GM19372 (cell line): ENCODE measurements at regions not wholly inside any gene's neighbourhood (a gene's known extent, or its start where the extent isn't known, plus 50 kb on each side); places are given as distances from the start of the nearest gene placed in this dataset.
A peak's percentile ranks its signal among the peaks of the same experiment; 100 is the strongest.
"Not testable (repeated sequence)": the region's sequence is repeated elsewhere in the genome, so short reads cannot be mapped to it uniquely, and the experiment has no call there.

ENCODE experiments used
- ATAC-seq: cut with Tn5 transposase; IDR thresholded peaks from one replicate; pipeline ENCODE4 v1.9.1; 2021; ENCODE audit warnings: mild to moderate bottlenecking, low read depth, moderate library complexity; ENCODE audit not compliant: unreplicated experiment

- no peak for ATAC-seq
Observed at GRCh38 chr15:98085003-98085639, 124.6 kb downstream of the ARRDC4 start.

GRCh38 chr15:98088307-98088945 is 127.9 kb downstream of the ARRDC4 start:
- peak; percentile 94 for ATAC-seq

- ATAC-seq: not testable (repeated sequence)
Observed at GRCh38 chr15:98089352-98089751, 128.8 kb downstream of the ARRDC4 start.

GRCh38 chr15:98097986-98098385 is 137.5 kb downstream of the ARRDC4 start:
- ATAC-seq: not testable (repeated sequence)

GRCh38 chr15:98100606-98101005 is 140.1 kb downstream of the ARRDC4 start:
- ATAC-seq: not testable (repeated sequence)

- ATAC-seq: no peak
Observed at GRCh38 chr15:98103570-98103969, 143.1 kb downstream of the ARRDC4 start.

- not testable (repeated sequence) for ATAC-seq
Observed at GRCh38 chr15:98104386-98105151, 144.1 kb downstream of the ARRDC4 start.

- not testable (repeated sequence) for ATAC-seq
Observed at GRCh38 chr15:98106615-98107194, 146.2 kb downstream of the ARRDC4 start.

GRCh38 chr15:98111806-98112205 is 151.3 kb downstream of the ARRDC4 start:
- ATAC-seq: no peak

GRCh38 chr15:98113327-98113726 is 152.8 kb downstream of the ARRDC4 start:
- no peak for ATAC-seq

GRCh38 chr15:98120561-98120960 is 160.1 kb downstream of the ARRDC4 start:
- no peak for ATAC-seq

- no peak for ATAC-seq
Observed at GRCh38 chr15:98121536-98121935, 161.0 kb downstream of the ARRDC4 start.

GRCh38 chr15:98121957-98122356 is 161.5 kb downstream of the ARRDC4 start:
- no peak for ATAC-seq

- ATAC-seq: no peak
Observed at GRCh38 chr15:98123297-98123696, 162.8 kb downstream of the ARRDC4 start.

- no peak for ATAC-seq
Observed at GRCh38 chr15:98123834-98124233, 163.3 kb downstream of the ARRDC4 start.

GRCh38 chr15:98124581-98124980 is 164.1 kb downstream of the ARRDC4 start:
- ATAC-seq: no peak

GRCh38 chr15:98126326-98127085 is 166.0 kb downstream of the ARRDC4 start:
- no peak for ATAC-seq

- no peak for ATAC-seq
Observed at GRCh38 chr15:98127586-98127985, 167.1 kb downstream of the ARRDC4 start.

GRCh38 chr15:98131924-98132323 is 171.4 kb downstream of the ARRDC4 start:
- no peak for ATAC-seq

- no peak for ATAC-seq
Observed at GRCh38 chr15:98134905-98135304, 174.4 kb downstream of the ARRDC4 start.
